Astrocyte of the spinal cord (primary cell): ENCODE measurements at regions not wholly inside any gene's neighbourhood (a gene's known extent, or its start where the extent isn't known, plus 50 kb on each side); places are given as distances from the start of the nearest gene placed in this dataset.
"Not testable (repeated sequence)": the region's sequence is repeated elsewhere in the genome, so short reads cannot be mapped to it uniquely, and the experiment has no call there.

Experiments
- DNase-seq: peaks from one replicate; pipeline ENCODE4 v3.0.0; 2011; ENCODE audit warnings: low read depth, low spot score
- H3K4me3 ChIP-seq: 2 replicates; pipeline ENCODE4 v1.5.1; 2011; ENCODE audit warnings: low read depth, mild to moderate bottlenecking, low read length, moderate library complexity
- CTCF ChIP-seq: IDR thresholded peaks from 2 replicates; pipeline ENCODE4 v1.5.1; 2012; ENCODE audit warnings: low read depth, mild to moderate bottlenecking, low read length, inconsistent platforms
- in situ Hi-C: cut with HindIII; loops from 2 replicates; pipeline ENCODE4 v1.10.0; 2017; ENCODE audit warnings: low sequenced_read_pairs

GRCh38 chr6:7021301-7021700 lies 86.5 kb upstream of the RREB1 start:
- in situ Hi-C loops: no loop called here
- no peak overlapping the region for H3K4me3 ChIP-seq
- no peak for DNase-seq
- TF ChIP-seq CTCF: no peak

- H3K4me3 ChIP-seq: no peak overlapping the region
- no peak for DNase-seq
- in situ Hi-C loops: no loop called here
- no peak for TF ChIP-seq CTCF
Measured at GRCh38 chr6:7025861-7026260, 81.9 kb upstream of the RREB1 start.

DNA sequence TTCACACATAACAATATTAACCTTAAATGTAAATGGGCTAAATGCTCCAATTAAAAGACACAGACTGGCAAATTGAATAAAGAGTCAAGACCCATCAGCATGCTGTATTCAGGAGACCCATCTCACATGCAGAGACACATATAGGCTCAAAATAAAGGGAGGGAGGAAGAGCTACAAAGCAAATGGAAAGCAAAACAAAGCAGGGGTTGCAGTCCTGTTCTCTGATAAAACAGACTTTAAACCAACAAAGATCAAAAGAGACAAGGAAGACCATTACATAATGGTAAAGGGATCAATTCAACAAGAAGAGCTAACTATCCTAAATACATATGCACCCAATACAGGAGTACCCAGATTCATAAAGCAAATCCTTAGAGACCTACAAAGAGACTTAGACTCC lies 78.8 kb upstream of the RREB1 start:
- in situ Hi-C loops, H3K4me3 ChIP-seq, DNase-seq: not testable (repeated sequence)

DNA sequence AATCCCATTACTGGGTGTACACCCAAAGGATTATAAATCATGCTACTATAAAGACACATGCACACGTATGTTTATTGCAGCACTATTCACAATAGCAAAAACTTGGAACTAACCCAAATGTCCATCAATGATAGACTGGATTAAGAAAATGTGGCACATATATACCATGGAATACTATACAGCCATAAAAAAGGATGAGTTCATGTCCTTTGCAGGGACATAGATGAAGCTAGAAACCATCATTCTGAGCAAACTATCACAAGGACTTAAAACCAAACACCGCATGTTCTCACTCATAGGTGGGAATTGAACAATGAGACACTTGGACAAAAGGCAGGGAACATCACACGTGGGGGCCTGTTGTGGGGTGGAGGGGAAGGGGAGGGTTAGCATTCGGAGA lies 76.8 kb upstream of the RREB1 start:
- H3K4me3 ChIP-seq, DNase-seq, in situ Hi-C loops: not testable (repeated sequence)

- no peak overlapping the region for H3K4me3 ChIP-seq
- no peak for DNase-seq
- in situ Hi-C loops: no loop called here
- TF ChIP-seq CTCF: no peak
Measured at GRCh38 chr6:7033202-7033601, 74.6 kb upstream of the RREB1 start.

DNA sequence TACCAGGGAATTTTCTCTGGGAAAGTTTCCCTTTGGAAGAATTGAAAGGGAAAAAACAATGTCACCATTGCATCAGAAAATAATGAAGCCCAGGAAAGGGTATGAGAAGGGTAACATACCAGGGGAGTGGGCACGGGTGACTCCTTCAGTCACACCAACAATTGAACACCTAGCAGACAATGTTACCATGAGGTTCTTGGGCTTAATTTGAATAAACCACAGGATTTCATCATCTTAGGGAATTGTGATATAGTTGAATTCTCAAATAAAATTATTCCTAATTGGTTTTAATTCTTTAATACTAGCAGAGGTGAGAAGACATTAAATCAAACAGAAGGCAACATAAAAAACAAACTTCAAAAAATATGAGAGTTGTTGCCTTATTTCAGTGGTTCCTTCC lies 73.7 kb upstream of the RREB1 start:
- in situ Hi-C loops: no loop called here
- DNase-seq: no peak
- no peak for TF ChIP-seq CTCF
- H3K4me3 ChIP-seq: no peak overlapping the region

DNA sequence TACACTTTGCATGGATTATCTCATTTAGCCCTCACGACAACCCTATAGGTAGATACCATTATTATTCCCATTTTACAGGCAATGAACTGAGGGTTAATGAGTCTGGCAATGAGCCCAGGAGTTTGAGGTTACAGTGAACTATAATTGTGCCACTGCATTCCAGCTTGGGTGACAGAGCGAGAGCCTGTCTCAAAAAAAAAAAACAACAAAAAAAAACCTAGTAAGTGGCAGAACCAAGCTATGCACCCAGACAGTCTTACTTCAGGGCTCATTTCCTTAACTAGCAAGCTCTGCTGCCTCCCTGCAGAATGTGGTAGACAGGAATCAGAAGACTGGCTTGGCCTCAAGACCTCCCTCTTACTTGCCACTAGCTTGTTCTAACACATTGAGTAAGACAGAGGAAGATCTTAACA lies 71.9 kb upstream of the RREB1 start:
- no peak for TF ChIP-seq CTCF
- DNase-seq: no peak
- no peak overlapping the region for H3K4me3 ChIP-seq
- in situ Hi-C loops: no loop called here

- TF ChIP-seq CTCF: no peak
- DNase-seq: no peak
- no peak overlapping the region for H3K4me3 ChIP-seq
- in situ Hi-C loops: no loop called here
Measured at GRCh38 chr6:7041511-7042026, 66.2 kb upstream of the RREB1 start.
